Fibroblast of peridontal ligament (primary cell): ENCODE measurements at regions not wholly inside any gene's neighbourhood (a gene's known extent, or its start where the extent isn't known, plus 50 kb on each side); places are given as distances from the start of the nearest gene placed in this dataset.
"Not testable (repeated sequence)": the region's sequence is repeated elsewhere in the genome, so short reads cannot be mapped to it uniquely, and the experiment has no call there.

Experiments used
- DNase-seq: peaks from one replicate; pipeline ENCODE4 v3.0.0-alpha.2; 2010; ENCODE audit errors: extremely low read depth

- DNase-seq, result no peak
These were observed 1659.8 kb upstream of the CELF4 start for GRCh38 chr18:39225373-39225772.

- no peak for DNase-seq
These were observed 1657.7 kb upstream of the CELF4 start for GRCh38 chr18:39223283-39223682.

GRCh38 chr18:39215920-39216319, 1650.3 kb upstream of the CELF4 start:
- DNase-seq, result no peak

DNA sequence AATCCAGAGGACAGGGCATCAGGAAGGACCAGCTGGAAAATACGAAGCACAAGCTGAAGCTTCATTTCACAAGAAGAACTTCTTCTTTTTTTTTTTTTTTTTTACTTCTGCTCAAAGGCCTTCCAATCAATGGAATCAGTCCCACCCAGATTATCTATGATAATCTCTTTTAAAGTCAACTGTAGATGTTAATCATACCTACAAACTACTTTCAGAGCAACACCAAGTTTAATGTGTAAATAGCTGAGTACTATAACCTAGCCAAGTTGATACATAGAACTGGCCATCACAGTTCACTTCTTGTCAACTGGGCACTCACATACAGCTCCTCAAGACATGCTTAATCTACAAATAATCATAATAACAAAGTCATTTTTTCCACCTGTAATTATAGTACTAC, 1645.9 kb upstream of the CELF4 start:
- DNase-seq, result no peak

- no peak for DNase-seq
These were observed 1643.6 kb upstream of the CELF4 start for GRCh38 chr18:39209173-39209572.

GRCh38 chr18:39208729-39209128, 1643.1 kb upstream of the CELF4 start:
- DNase-seq, result no peak

GRCh38 chr18:39208190-39208589, 1642.6 kb upstream of the CELF4 start:
- no peak for DNase-seq

- DNase-seq, result not testable (repeated sequence)
These were observed 1641.0 kb upstream of the CELF4 start for GRCh38 chr18:39206398-39207103.

GRCh38 chr18:39205565-39206195, 1640.1 kb upstream of the CELF4 start:
- no peak for DNase-seq

- no peak for DNase-seq
These were observed 1634.6 kb upstream of the CELF4 start for GRCh38 chr18:39200153-39200552.

DNA sequence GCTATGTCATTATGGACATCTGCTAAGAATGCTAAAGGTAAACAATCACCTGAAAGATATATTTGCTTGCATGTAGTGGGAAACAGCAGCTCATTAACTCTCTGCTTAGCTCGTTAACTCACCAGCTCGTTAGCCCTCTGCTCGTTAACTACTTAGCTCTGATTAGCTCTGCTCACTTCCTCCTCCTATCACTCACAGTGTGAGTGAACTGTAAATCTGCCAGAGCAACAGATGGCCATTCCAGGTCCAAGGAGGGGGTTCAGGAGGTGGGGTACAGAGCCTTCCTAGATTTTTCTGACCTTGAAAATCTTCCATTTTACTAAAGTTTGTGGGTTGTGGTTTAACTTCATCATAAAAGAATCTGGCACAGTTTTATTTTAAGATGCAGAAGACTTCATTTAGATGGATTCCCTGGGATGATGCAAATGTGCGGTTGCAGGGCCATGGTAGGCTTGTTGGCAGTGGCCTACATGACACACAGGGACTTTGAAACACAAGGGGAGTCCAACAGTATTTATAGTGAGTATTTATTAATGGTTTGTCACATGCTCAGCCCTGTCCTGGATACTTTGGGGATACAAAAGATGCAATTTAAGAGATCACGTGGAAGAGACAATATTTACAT, 1633.7 kb upstream of the CELF4 start:
- no peak for DNase-seq

- no peak for DNase-seq
These were observed 1632.8 kb upstream of the CELF4 start for GRCh38 chr18:39198376-39198775.

DNA sequence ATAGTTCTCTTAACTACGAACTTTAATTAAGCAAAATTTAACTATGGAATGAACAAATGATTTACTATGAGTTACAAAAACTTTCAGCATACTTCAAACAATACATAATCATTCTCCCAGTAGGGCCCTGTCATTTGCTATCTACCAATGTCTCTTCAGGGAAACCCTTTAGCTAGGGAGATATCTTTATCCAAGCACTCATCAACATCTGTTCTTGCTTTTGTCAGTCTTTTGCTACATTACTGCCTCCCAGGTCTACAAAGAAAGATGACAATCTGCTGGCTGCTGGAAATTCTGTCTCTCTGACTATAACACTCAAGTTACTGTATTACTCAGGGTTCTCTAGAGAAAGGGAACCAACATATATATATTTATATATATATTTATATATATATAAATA, 1626.3 kb upstream of the CELF4 start:
- DNase-seq, result no peak

- no peak for DNase-seq
These were observed 1625.5 kb upstream of the CELF4 start for GRCh38 chr18:39191058-39191457.

- no peak for DNase-seq
These were observed 1624.9 kb upstream of the CELF4 start for GRCh38 chr18:39190508-39190907.

GRCh38 chr18:39188278-39188677, 1622.7 kb upstream of the CELF4 start:
- DNase-seq, result no peak

GRCh38 chr18:39186008-39186407, 1620.4 kb upstream of the CELF4 start:
- DNase-seq, result no peak

DNA sequence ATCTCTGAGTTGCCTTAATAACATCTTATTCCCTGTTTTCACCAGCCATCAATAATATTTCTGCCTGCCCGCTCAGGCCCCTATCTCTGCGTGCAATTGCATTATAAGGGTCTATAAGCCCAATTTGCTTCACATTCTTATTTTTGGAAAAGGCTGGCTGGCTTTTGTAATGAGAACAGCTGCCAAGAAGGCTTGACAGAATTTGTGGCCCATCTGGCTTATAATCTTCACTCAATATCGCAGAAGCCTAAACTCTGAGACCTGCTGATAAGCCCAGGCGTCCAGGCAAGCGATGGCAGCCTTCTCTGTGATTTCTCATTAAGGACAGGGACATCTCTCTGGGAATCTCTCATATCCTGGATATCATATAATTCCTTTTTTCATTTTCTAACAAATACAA, 1618.6 kb upstream of the CELF4 start:
- no peak for DNase-seq

GRCh38 chr18:39178166-39178565, 1612.6 kb upstream of the CELF4 start:
- DNase-seq, result no peak

DNA sequence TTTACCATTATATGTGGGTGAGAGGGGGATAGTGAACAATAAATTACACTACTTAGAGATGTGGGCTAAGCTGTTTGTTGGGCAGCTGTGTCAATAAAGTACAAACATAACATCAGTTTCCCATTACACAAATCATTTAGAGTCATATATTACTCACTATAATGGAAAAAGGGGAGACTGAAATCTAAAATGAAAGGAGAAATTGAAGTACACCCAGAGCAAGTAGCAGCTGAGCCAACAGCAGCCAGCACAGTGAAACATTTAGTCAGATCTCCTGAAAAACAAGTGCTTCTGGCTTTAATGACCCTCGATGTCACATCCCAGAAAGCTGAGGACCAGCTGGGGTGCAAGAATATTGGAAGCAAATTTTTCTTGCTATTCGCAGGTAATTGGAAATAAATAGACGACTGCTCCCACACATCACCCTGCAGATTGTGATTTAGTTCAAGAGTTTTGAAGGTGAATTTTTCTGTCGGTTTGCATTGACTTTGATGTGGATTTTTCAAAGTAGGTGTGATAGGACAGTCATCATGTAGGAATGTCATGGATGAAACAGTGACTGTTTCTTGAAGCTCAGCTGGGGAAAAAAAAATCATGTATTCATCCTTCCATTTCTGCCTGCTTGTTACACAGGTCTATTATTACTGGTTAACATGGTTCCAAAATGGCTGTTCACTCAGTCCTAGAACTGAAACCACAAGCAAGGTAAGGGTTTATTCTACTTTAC, 1607.3 kb upstream of the CELF4 start:
- DNase-seq, result no peak

DNA sequence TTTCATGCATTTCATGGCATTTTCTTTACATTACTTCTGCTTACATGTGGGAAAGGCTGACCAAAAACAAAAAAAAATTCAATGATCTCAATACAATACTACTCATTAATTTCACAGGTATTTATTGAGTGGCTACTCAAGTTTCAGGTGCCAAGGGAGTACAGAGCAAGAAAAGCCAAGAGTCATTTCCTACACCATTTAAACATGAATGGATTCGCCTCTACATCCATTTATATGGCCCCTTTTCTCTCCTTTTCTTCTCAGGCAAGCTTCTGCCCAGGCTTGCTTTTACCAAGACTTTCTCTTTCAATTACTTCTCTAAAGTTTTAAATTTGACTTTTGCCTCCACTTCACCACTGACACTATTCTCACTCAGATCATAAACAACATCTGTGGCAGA, 1603.1 kb upstream of the CELF4 start:
- no peak for DNase-seq

GRCh38 chr18:39167990-39168389, 1602.4 kb upstream of the CELF4 start:
- no peak for DNase-seq

- DNase-seq, result no peak
These were observed 1601.2 kb upstream of the CELF4 start for GRCh38 chr18:39166776-39167175.
